ENCODE measurements at regions not wholly inside any gene's neighbourhood (a gene's known extent, or its start where the extent isn't known, plus 50 kb on each side); places are given as distances from the start of the nearest gene placed in this dataset.
"Not testable (repeated sequence)": the region's sequence is repeated elsewhere in the genome, so short reads cannot be mapped to it uniquely, and the experiment has no call there.

DNA sequence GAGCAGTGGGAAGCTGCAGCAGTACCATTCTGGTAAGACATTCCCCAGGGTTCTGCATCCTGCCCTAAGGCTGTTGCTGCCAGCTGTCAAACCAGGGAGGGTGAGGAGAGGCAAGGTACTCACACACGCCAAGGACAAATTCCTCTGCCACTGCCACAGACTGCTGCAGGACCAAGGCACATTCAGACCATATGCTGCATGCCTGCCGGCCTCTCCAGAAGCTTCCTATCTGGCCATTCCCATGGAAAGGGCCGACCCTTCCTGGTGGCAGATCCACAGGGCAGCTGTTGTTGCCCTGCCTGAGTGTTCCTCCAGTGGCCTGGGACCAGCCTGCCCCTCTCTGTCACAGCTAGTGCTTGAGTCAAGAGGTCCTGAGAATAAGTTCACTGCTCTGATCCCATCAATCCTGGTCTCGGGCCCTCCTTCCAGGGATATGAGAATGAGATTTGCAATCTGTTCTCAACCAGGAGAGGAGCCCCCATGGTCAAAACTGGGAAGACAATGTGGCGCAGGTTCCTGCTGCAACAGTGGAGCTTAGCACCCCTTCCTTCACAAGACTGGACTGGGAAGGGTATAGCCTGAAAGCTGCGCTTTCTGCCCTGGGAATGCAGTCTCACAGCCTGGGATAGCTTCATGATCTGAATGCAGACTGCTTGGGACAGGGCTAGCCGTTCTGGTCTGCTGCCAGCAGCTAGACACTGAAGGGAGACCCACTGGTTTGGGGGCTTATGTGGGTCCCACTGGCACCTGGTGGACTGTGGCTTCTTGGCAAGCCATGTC, 342.5 kb upstream of the NDST3 start:
- DNase-seq (ENCODE audit: low spot score) = no peak

DNA sequence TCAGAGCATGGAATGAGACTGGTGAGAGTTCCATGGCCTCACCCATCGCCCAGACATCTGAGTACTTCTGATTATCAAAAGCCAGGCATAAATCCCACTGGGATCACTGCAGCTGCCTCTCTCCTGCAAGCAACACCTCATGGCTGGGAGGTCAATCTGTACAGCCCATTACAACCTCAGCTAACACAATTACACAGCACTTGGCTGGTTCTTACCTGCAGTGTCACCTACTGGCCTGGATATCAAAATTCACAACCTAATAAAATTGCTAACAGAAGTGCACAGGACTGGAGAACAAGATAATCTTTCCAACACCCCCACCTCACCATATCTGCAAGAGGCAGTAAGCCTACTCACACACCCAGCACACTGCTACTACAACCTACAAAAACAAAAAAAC, 341.7 kb upstream of the NDST3 start:
- no peak for DNase-seq (ENCODE audit: low spot score)

DNA sequence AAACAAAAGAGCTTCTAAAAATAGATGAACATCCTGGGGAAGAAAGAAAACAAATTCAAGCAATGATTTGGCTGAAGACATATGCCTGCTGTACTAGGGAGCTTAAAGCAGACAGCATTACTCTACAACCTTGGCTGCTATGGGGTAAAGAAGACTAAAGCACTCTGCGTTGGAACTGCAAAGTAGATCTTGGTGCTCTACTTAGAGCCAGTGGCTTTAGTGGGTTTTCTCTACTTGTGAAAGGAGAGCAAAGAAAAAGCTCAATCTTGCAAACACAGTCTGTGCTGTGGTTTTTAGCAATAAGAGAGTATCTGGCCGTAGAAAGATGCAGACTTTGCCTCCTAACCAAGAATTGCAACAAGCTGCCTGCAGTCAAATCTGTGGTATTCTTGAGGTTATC, 334.7 kb upstream of the NDST3 start:
- no peak for DNase-seq (ENCODE audit: low spot score)

DNA sequence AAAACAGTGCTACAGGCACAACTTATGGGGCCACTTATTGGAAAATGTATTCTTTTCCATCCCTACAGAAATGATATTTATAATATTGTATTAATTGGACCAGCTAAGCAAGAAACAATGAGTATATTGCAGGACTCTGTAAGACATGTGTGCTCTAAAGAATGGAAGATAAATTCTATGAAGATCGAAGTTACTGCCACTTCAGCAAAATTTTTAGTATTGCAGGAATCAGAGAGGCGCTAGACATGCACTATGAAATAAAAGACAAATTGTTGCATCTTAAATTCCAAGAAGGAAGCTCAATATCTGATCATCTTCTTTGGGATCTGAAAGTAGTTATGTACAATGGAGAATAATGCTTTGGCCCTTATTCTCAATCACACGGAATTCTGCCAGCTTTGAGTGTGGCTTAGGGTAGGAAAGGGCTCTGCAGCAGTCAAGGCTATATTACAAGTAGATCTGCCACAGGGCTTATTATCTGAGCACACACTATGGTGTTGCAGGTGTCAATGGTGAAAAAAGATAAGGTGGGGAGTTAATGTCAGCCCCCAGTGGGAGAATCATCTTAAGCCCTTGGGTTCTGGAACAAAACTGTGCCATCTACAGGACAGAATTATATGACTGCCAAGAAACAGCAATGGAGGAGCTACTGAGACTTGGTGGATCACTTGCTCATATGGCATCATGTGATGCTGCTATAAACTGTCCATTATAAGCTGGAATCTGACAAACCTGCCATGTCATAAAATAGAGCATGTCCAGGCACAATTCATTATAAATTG, 334.0 kb upstream of the NDST3 start:
- DNase-seq (ENCODE audit: low spot score) = peak; percentile 3

DNA sequence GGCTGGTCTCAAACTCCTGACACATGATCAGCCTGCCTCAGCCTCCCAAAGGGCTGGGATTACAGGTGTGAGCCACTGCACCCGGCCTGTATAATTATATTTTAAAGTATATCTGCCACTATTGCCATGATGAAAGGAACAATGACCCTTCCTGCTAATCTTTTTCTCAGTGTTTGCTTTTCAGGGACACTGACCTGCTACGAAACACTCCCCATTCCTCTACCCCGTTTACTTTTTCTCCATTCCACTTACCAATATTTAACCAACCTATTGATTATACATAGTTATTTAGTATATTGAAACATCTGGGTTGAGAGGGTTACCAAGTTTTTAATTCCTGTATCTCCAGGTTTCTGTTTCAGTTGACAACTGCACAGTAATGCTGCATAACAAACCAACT, 331.9 kb upstream of the NDST3 start:
- DNase-seq (ENCODE audit: low spot score) = no peak

DNA sequence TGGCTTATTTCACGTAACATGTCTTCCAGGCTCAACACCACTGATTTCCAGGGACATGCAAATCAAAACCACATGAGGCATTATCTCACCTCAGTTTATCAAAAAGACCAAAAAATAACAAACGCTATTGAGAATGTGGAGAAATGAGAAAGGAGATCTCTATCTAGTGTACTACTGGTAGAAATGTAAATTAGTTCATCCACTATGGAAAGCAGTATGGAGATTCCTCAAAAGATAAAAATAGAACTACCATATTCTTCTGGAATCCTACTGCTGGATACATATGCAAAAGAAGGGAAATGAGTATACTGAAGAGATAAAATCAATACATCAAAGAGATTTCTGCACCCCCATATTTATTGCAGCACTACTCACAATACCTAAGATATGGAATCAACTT, 329.6 kb upstream of the NDST3 start:
- no peak for DNase-seq (ENCODE audit: low spot score)

DNA sequence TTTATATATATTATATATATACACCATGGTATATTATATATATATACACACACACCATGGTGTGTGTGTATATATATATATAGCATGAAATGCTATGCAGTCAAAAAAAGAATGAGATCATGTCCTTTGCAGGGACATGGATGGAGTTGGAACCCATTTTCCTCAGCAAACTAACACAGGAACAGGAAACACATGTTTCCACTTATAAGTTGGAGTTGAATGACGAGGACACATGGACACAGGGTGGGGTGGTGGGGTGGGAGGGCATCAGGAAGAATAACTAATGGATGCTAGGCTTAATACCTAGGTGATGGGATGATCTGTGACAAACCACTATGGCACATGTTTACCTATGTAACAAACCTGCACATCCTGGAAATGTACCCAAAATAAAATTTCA, 293.6 kb upstream of the NDST3 start:
- no peak for DNase-seq (ENCODE audit: low spot score)

DNA sequence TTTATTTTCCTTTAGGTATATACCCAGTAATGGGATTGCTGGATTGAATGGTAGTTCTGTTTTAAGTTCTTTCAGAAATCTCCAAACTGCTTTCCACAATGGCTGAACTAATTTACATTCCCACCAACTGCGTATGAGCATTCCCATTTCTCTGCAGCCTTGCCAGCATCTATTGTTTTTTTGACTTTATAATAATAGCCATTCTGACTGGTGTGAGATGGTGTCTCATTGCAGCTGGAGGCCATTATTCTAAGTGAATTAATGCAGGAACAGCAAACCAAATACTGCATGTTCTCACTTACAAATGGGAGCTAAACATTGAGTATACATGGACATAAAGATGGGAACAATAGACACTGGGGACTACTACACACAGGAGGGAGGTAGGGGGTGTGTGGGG, 288.9 kb upstream of the NDST3 start:
- DNase-seq (ENCODE audit: low spot score) = not testable (repeated sequence)

DNA sequence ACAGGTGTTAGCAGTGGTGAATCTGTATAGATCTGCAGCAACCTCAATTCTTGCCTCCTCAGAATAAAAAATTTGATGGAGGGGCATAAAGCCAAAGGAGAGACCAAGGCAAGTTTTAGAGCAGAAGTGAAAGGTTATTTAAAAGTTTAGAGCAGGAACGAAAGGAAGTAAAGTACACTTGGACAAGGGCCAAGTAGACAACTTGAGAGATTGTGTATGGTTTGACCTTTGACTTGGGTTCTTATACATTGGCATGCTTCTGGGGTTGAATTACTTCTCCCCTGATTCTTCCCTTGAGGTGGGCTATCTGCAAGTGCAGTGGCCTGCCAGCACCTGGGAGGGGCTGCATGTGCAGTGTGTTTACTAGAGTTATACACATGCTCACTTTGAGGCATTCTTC, 278.8 kb upstream of the NDST3 start:
- no peak for DNase-seq (ENCODE audit: low spot score)

DNA sequence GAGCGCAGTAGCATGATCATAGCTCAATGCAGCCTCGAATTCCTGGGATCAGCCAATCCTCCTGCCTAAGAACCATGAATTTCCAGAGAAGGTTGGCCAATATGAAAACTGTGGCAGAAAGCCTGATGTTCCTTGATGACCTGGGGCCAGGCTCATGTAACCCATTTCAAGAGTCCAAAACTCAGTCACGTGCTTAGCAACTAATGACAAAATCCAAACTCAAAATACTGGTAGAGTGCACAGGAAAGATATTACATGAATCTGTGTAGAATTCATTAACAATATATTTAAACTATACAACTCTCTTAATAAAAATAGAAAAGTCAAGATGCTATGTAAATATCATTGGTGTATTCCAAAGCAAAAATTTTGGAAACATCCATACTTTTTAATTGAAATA, 265.7 kb upstream of the NDST3 start:
- DNase-seq (ENCODE audit: low spot score) = no peak

DNA sequence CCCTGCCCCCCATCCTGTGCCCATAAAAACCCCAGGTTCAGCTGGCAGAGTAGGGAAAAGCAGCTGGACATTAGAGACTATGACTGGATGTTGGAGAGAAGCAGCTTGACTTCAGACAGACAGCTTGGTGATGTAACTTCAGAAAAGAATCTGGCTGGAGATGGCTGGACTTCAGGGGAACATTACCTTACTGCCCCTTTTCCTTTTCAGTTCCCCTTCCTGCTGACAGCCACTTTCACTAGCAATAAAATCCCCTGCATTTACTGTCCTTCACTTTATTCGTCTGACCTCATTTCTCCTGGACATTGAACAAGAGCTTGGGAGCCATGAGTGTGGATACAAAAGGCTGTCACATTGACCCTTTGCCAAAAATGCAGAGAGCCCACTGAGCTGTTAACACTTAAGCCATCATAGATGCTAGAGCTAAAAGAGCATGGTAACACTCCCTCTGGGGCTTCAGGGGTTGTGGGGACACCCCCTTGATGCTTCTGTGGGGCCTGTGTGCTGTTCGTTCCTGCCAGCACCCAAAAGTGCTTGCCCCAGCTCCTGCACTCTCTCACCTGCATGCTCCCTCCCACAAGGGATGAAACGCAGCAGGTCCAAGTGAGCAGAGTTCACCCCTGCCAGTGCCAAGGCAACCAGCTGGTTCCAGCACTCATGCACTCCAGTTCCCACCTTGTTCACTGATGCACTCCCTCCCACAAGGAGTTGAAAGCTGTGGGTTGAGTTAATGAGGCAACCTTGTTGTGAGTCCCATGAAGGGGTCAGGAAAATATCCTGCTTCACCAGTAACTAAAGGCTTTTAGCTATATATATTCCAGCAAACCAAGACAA, 263.8 kb upstream of the NDST3 start:
- DNase-seq (ENCODE audit: low spot score) = no peak

DNA sequence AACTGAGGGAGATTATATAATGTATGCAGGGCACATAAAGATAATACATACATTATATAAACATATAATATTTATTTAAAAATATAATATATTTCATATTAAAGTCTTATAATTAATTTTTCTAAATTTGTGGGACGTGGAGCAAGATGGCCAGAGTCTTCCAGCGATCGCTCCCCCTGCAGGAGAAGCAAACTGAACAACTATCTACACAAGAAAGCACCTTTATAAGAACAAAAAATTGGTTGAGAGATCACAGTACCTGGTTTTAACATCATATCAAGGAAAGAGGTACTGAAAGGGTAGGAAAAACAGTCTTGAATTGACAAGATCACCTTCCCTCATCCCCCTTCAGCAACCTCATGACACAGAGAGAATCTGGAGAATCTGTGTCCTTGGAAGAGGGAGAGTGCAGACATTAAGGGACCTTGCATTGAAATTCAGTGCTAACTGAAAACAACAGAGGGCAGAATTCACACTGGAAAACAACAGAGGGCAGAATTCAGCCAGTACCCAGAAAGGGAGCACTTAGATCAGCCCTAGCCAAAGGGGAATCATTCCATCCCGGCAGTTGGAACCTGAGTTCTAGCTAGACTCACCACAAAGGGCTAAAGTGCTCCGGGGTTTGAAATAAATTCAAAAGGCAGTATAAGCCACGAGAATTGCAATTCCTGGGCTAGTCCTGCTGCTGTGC, 262.5 kb upstream of the NDST3 start:
- DNase-seq (ENCODE audit: low spot score) = no peak

DNA sequence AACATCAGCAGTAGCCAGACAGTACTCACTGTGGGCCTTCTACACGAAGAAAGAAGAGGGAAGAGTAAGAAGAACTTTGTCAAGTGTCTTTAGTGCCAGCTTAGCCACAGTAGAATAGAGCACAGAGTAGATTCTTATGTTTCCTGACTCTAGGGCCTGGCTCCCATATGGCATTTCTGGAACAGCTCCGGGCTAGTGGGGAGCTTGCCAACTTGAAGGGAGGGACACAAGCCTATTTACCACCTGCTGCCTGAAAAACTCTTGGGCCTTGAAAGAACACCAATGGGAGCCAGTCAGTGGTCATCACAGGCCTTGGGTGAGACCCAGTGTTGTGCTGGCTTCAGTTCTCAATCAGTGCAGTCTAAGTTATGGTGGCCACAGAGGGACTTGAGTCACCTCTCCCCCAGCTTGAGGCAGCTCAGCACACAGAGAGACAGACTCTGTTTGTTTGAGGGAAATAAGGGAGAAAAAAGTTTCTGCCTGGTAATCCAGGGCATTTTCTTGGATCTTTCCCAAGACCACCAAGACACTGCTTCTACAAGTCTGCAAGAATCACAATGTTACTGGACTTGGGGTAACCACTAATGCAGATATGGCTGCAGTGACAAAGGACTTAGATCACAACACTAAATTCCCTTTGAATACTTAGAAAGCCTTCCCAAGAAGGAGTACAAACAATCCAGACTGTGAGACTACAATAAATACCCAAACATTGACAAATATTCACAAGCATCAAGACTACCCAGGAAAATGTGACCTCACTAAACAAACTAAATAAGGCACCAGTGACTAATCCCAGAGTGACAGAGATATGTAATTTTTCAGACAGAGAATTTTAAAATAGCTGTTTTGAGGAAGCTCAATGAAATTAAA, 261.0 kb upstream of the NDST3 start:
- no peak for DNase-seq (ENCODE audit: low spot score)

DNA sequence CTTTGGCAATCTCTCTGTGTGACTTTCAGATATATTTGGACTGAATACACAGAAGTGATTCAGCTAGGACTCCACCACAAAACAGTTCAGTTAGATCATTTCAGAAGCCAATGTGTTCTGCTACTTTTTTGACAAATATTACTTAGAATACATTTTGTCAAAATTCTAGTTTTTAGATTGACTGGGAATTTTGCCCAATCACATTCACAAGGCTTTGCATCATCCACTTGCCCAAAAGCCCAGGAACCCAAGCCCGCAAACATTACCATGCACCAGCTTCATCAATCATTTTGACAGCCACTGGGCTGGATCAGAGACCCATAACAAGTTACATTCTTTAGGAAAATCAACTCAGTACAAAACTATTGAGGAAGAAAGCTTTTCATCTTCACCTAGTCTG, 256.6 kb upstream of the NDST3 start:
- no peak for DNase-seq (ENCODE audit: low spot score)

DNA sequence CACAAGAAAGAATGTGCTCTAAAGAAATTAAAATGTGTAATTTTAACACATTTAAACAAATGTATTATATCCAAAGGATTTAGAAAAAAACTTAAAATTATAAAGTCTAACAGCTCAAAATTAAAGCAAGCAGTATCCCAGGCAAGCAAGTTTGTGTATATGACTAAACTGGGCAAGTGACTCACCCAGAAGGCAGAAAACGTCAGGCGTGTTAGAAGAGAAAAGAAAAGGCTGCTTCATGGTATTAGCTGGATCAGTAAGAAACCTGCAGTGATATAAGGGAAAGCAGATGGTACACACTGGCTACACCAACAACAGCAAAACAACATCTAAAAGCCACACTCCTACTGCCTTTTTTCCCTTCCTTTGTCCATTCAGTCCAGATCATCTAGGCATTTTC, 250.6 kb upstream of the NDST3 start:
- DNase-seq (ENCODE audit: low spot score) = no peak

DNA sequence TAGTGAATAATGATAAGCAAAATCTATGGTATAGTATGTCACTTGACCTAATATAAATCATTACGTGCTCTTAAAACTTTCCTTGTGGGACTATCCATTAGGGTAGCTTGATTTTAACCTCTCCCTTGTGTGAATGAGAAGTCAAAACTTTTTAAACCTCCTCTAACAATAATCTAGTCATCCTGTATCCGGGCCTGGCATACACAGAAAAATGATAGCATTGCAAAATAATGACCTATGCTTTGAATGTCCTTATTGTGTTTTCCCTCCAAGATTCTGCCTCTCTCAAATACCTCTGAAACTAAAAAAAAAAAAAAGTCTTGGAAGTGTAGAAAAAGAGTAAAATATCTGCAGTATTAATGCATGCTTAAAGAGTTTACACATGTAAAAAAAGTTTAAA, 250.0 kb upstream of the NDST3 start:
- DNase-seq (ENCODE audit: low spot score) = no peak

DNA sequence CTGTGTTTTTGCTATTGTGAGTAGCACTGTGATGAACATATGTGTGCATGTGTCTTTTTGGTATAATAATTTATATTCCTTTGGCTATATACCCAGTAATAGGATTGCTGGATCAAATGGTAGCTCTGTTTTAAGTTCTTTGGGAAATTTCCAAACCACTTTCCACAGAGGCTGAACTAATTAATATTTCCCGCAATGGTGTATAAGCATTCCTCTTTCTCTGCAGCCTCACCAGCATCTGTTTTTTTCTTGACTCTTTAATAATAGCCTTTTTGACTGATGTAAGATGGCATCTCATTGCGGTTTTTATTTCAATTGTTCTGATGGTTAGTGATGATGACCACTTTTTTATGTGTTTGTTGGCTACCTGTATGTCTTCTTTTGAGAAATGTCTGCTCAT, 247.7 kb upstream of the NDST3 start:
- no peak for DNase-seq (ENCODE audit: low spot score)

DNA sequence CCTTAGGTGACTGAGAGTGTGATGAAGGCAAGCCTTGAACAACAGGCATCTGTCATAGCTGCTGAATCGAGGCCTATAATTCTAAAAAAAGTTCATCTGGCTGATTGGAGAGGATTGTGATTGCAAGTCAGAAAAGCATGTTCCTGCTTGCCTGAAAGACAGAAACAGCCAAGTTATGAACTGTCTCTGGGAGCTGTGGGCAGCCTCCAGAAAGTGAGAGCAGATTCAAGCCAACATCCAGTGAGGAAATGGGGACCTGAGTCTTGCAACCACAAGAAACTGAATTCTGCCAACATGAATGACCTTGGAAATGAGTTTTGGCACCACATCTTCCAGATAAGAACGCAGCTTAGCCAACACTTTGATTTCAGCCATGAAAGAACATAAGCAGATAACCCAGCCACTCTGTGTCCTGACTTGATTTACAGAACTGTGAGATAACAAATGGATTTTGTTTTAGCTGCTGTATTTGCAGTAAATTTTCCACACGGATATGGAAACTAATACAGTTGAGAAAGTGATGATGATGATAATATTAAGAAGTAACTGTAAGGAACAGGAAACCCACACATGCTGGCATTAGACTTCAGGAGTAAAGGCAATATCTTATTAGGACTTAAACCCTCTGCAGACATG, 240.3 kb upstream of the NDST3 start:
- no peak for DNase-seq (ENCODE audit: low spot score)

DNA sequence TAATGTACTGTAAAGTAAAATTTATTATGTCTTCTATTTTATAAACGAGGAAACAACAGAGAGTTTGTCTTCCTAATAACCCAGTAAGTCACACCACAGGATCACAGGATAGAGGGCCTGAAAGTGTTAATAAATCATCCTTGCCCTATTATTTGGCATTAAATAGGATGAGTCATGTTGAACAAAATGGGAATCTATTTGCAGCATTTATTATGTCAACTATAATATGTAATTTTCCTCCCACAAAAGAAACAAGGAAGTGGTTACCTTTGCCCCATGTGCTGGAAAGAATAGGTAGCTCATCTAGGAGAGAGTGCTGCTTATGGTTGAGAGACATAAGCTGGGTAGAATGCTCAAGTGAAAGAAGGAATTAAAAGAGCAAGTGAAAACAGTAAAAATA, 237.6 kb upstream of the NDST3 start:
- no peak for DNase-seq (ENCODE audit: low spot score)

DNA sequence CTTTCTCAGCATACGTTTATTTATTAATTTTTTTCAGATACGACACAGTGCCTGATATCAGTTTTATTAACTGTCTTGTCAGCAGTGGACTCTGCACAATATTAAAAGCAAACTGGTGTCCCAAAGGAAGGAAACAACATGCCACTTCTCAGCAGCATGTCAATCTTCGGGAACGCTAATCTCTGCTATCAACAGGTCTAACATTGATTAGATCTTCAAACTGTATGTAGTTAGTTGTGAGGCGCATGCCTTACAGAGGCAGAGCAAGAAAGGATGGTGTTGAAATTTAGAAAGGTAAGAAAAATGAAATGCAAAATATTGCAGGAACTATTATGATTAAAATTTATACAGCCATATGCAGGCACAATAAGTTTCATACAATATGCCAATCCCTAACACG, 233.7 kb upstream of the NDST3 start:
- no peak for DNase-seq (ENCODE audit: low spot score)

DNA sequence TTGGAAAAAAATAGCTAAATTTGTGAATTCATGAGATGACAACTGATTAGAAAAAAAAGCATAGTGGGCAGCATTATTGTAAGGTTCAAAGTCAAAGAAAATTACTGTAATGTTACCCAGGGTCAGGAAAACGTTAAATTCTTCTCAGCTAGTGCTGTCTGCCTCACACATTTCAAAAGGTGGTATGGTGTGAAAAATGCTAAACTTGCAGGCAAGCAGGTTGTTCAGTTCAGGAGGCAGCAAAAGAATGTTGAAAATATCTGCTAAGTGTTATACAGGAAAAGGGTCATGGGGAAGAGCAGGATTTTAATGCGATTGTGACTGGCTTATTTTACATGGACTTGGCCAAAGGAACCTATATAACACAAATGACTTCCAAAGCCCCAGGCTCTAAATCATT, 232.5 kb upstream of the NDST3 start:
- DNase-seq (ENCODE audit: low spot score) = no peak
